GM23338 (cell line): ENCODE measurements at regions not wholly inside any gene's neighbourhood (a gene's known extent, or its start where the extent isn't known, plus 50 kb on each side); places are given as distances from the start of the nearest gene placed in this dataset. TPM values are rescaled to one million over a fixed set of nuclear protein-coding genes. Genes with fewer than 3 reads are reported as not detected.

ENCODE experiments used
- ZNF114 ChIP-seq: fragments of 250-450 bp; sonication (Bioruptor Pico); IDR thresholded peaks from 2 replicates; pipeline ENCODE4 v1.5.0; 2020; ENCODE audit warnings: mild to moderate bottlenecking, moderate library complexity
- ZNF331 ChIP-seq: fragments of 250-450 bp; sonication (Bioruptor Pico); IDR thresholded peaks from 2 replicates; pipeline ENCODE4 v1.5.0; 2020; ENCODE audit warnings: low read depth, mild to moderate bottlenecking, moderate library complexity
- ZNF462 ChIP-seq: fragments of 250-450 bp; sonication (Bioruptor Pico); IDR thresholded peaks from 2 replicates; pipeline ENCODE4 v1.5.0; 2020; ENCODE audit warnings: mild to moderate bottlenecking, moderate library complexity
- small RNA-seq: library from RNA; depleted of rRNA; stranded (forward); fragments of <200 nt; gene quantifications from one replicate; pipeline ENCODE3, GENCODE V24; 2014; ENCODE audit warnings: low replicate concordance

GRCh38 chr9:86405086-86405491 is 50.9 kb upstream of the TUT7 start (continued):
- TF ChIP-seq ZNF462 (no peak), ZNF331 (no peak), ZNF114 (CRISPR knock-in tag) (no peak)

Small RNA genes in the stretch of these regions (small RNA-seq; reads per million reads assigned to genes)
- gene AL158828.1 = not detected
- gene RNU2-36P = 3.5 reads per million, percentile 90 among the genes with 10 or more reads in this experiment
